ENCODE measurements at regions not wholly inside any gene's neighbourhood (a gene's known extent, or its start where the extent isn't known, plus 50 kb on each side); places are given as distances from the start of the nearest gene placed in this dataset.

DNA sequence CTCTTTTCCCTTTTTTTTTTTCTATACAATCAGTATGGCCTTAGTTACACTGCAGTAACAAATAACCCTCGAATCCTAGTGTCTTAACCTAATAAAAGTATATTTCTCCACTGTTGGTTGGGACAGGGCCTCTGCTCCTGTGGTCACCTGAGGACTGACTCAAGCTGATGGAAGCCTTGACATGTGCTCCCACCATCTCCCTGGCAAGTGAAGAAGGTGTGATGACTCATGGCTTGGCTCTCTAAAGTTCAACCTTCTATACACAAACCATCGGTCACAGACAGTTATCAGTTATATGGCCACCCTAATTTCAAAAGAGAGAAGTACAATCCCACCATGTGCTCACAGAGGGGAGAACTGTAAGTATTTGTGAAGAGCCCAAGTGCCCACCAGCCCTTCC lies 65.8 kb upstream of the CACNA2D3 start:
- Histone ChIP-seq H3K4me1 (peaks cover 0 to 19% (median 10%) of the 10 kb centered on the region in 4 donors), H3K9me3 (no peaks in the 10 kb centered on the region), H3K4me3 (no peak overlapping the region), H3K36me3 (no peaks in the 10 kb centered on the region), H3K27me3 (no peaks in the 10 kb centered on the region), H3K27ac (no peak overlapping the region)
- TF ChIP-seq EP300 (IDR thresholded peaks at IDR 0.05) (no peak), POLR2AphosphoS5 (IDR thresholded peaks at IDR 0.05) (no peak), POLR2A (IDR thresholded peaks at IDR 0.05) (no peak)
- TF ChIP-seq, protein P1, sequence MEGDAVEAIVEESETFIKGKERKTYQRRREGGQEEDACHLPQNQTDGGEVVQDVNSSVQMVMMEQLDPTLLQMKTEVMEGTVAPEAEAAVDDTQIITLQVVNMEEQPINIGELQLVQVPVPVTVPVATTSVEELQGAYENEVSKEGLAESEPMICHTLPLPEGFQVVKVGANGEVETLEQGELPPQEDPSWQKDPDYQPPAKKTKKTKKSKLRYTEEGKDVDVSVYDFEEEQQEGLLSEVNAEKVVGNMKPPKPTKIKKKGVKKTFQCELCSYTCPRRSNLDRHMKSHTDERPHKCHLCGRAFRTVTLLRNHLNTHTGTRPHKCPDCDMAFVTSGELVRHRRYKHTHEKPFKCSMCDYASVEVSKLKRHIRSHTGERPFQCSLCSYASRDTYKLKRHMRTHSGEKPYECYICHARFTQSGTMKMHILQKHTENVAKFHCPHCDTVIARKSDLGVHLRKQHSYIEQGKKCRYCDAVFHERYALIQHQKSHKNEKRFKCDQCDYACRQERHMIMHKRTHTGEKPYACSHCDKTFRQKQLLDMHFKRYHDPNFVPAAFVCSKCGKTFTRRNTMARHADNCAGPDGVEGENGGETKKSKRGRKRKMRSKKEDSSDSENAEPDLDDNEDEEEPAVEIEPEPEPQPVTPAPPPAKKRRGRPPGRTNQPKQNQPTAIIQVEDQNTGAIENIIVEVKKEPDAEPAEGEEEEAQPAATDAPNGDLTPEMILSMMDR (IDR thresholded peaks at IDR 0.05) = no peak
- 63 to 71% (median 69%) methylated on average over 2 of the region's 2 CpGs for WGBS, 5 donors
- intact Hi-C loops (cut with DNase I; ENCODE audit: low total_unique reads) = no loop called here
- DNase-seq = no peak

- no peak overlapping the region for H3K4me3 ChIP-seq
- no peaks in the 10 kb centered on the region for H3K27me3 ChIP-seq
- 77 to 89% (median 83%) methylated on average over 4 of the region's 4 CpGs for WGBS, 5 donors
- H3K4me1 ChIP-seq = peaks cover 0 to 19% (median 10%) of the 10 kb centered on the region in 4 donors
- H3K27ac ChIP-seq = peak overlapping the region in 1 of 5 donors; percentile 31
- TF ChIP-seq POLR2A (IDR thresholded peaks at IDR 0.05) (no peak), POLR2AphosphoS5 (IDR thresholded peaks at IDR 0.05) (no peak), EP300 (IDR thresholded peaks at IDR 0.05) (no peak)
- TF ChIP-seq, protein P1 (IDR thresholded peaks at IDR 0.05) = no peak
- DNase-seq = no peak
- no peaks in the 10 kb centered on the region for H3K36me3 ChIP-seq
- no peaks in the 10 kb centered on the region for H3K9me3 ChIP-seq
- intact Hi-C loops (cut with DNase I; ENCODE audit: low total_unique reads) = no loop called here
These were observed 68.5 kb upstream of the CACNA2D3 start for GRCh38 chr3:54053882-54054281.

- intact Hi-C loops (cut with DNase I; ENCODE audit: low total_unique reads) = no loop called here
- no peaks in the 10 kb centered on the region for H3K9me3 ChIP-seq
- DNase-seq = peak in 1 of 2 donors; percentile 55
- peaks cover 0 to 19% (median 12%) of the 10 kb centered on the region in 4 donors for H3K4me1 ChIP-seq
- H3K4me3 ChIP-seq = no peak overlapping the region
- no peak overlapping the region for H3K27ac ChIP-seq
- H3K27me3 ChIP-seq = no peaks in the 10 kb centered on the region
- no peaks in the 10 kb centered on the region for H3K36me3 ChIP-seq
- TF ChIP-seq, protein P1 (IDR thresholded peaks at IDR 0.05) = no peak
- TF ChIP-seq POLR2A (IDR thresholded peaks at IDR 0.05) (no peak), EP300 (IDR thresholded peaks at IDR 0.05) (no peak), POLR2AphosphoS5 (IDR thresholded peaks at IDR 0.05) (no peak)
- 25 to 41% (median 28%) methylated on average over 5 of the region's 5 CpGs for WGBS, 5 donors
These were observed 69.1 kb upstream of the CACNA2D3 start for GRCh38 chr3:54053211-54053610.

DNA sequence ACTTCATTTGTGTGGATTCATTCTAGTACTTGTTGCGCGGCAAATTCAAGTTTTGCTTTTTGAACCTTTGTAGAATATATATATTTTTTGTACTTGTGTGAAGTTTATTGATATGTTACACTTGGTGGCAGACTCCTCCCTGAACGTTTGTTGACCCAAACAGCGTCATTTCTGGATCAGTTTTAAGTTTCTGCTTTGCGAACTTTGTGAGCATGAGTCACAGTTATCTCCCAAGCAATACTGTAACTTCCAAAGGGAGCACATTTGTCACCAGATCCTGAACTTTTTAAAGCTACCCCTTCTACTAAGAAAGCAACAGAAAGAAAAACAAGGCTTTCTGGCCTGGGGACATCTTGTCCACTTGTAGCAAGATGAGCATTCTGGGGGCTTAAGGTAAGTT lies 74.8 kb upstream of the CACNA2D3 start:
- no peaks in the 10 kb centered on the region for H3K27me3 ChIP-seq
- peaks cover 15 to 40% (median 26%) of the 10 kb centered on the region in 4 donors for H3K4me1 ChIP-seq
- intact Hi-C loops (cut with DNase I; ENCODE audit: low total_unique reads) = no loop called here
- no peak overlapping the region for H3K4me3 ChIP-seq
- no peak for DNase-seq
- peak overlapping the region in 2 of 5 donors; percentile 52 to 65 for H3K27ac ChIP-seq
- WGBS, 5 donors = 56 to 61% (median 58%) methylated on average over 5 of the region's 5 CpGs
- no peaks in the 10 kb centered on the region for H3K36me3 ChIP-seq
- no peaks in the 10 kb centered on the region for H3K9me3 ChIP-seq
- TF ChIP-seq EP300 (IDR thresholded peaks at IDR 0.05) (no peak), POLR2AphosphoS5 (IDR thresholded peaks at IDR 0.05) (no peak), POLR2A (IDR thresholded peaks at IDR 0.05) (no peak)
- TF ChIP-seq, protein P1 (IDR thresholded peaks at IDR 0.05) = no peak
